ENCODE measurements at regions not wholly inside any gene's neighbourhood (a gene's known extent, or its start where the extent isn't known, plus 50 kb on each side); places are given as distances from the start of the nearest gene placed in this dataset.
"Not testable (repeated sequence)": the region's sequence is repeated elsewhere in the genome, so short reads cannot be mapped to it uniquely, and the experiment has no call there.

DNA sequence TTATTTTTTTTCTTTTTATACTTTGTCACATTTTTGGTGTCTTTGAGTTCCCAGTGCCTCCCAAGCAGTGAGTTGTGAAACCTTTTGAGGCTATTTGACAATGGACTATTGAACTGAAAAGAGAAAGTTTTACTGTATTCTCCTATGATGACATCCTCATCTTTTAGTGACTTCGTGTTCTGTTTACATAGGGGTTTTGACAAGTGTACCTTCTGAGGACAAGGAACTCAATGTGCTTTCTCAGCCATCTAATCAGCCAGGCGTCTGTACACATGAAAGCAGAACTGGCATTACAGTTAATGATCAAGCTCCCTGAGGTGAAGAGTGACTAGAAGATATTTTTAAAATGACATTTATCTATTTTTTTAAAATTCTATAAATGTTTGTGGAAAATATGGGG lies 175.5 kb downstream of the ANXA1 start:
- Mint-ChIP-seq H3K27me3 (no peaks in the 10 kb centered on the region), H3K9me3 (no peaks in the 10 kb centered on the region), H3K4me1 (ENCODE audit: unreplicated experiment) (no peaks in the 10 kb centered on the region), H3K4me3 (no peak overlapping the region), H3K27ac (no peak overlapping the region), H3K36me3 (no peaks in the 10 kb centered on the region)
- DNase-seq (ENCODE audit: extremely low spot score, unreplicated experiment), result no peak
- TF ChIP-seq, protein P1, sequence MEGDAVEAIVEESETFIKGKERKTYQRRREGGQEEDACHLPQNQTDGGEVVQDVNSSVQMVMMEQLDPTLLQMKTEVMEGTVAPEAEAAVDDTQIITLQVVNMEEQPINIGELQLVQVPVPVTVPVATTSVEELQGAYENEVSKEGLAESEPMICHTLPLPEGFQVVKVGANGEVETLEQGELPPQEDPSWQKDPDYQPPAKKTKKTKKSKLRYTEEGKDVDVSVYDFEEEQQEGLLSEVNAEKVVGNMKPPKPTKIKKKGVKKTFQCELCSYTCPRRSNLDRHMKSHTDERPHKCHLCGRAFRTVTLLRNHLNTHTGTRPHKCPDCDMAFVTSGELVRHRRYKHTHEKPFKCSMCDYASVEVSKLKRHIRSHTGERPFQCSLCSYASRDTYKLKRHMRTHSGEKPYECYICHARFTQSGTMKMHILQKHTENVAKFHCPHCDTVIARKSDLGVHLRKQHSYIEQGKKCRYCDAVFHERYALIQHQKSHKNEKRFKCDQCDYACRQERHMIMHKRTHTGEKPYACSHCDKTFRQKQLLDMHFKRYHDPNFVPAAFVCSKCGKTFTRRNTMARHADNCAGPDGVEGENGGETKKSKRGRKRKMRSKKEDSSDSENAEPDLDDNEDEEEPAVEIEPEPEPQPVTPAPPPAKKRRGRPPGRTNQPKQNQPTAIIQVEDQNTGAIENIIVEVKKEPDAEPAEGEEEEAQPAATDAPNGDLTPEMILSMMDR (conservative IDR thresholded peaks at IDR 0.05), result no peak

DNA sequence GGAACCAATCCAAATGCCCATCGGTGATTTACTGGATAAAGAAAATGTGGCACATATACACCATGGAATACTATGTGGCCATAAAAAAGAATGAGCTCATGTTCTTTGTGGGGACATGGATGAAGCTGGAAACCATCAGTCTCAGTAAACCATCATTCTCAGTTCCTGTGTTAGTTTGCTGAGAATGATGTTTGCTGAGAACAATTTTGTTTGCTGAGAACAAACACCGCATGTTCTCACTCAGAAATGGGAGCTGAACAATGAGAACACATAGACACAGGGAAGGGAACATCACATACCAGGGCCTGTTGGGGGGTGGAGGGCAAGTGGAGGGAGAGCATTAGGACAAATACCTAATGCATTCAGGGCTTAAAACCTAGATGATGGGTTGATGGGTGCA lies 185.5 kb downstream of the ANXA1 start:
- not testable (repeated sequence) for H3K27ac Mint-ChIP-seq; H3K9me3 Mint-ChIP-seq; DNase-seq (ENCODE audit: extremely low spot score, unreplicated experiment); H3K36me3 Mint-ChIP-seq; H3K4me3 Mint-ChIP-seq; H3K27me3 Mint-ChIP-seq; H3K4me1 Mint-ChIP-seq (ENCODE audit: unreplicated experiment)

DNA sequence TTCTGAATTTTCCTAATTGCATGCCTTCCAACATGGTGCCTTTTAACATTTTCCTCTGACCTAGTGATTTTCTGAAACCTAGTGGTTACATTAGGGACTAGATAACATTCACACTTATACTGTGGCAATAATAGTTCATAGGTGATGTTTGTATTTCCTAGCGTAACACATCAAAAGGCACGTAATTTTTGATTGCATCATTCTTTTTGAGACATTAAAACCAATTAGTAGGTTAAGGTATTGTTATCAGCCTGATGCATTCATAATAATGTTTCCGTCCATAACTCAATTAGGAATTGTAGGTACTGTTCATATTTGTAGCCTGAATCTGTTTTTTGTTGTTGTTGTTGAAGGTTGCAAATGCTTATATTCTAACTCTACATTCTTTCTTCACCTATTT lies 192.4 kb downstream of the ANXA1 start:
- Mint-ChIP-seq H3K9me3 (no peaks in the 10 kb centered on the region), H3K4me1 (ENCODE audit: unreplicated experiment) (no peaks in the 10 kb centered on the region), H3K4me3 (no peak overlapping the region), H3K36me3 (no peaks in the 10 kb centered on the region), H3K27me3 (no peaks in the 10 kb centered on the region), H3K27ac (no peak overlapping the region)
- DNase-seq (ENCODE audit: extremely low spot score, unreplicated experiment), result no peak
- TF ChIP-seq, protein P1 (conservative IDR thresholded peaks at IDR 0.05), result no peak

DNA sequence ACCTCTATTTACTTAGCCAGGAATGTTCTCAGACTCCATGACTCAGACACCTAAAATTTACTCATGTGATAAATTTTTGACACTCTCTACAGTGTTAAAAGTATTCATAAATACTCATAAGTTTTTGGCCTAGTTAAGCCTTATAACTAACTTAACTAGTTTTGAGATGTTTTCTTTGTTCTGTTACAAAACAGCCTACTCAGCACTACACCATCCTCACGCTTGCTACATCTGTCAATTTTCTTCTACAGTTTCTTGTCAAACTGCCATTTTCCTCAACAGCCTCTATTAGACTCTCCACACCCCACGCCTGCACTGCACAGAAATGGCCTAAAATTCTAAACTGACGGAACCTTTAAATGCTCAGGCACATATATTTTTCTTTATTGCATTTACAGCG lies 195.5 kb downstream of the ANXA1 start:
- TF ChIP-seq, protein P1 (conservative IDR thresholded peaks at IDR 0.05), result no peak
- Mint-ChIP-seq H3K4me3 (no peak overlapping the region), H3K36me3 (no peaks in the 10 kb centered on the region), H3K27me3 (no peaks in the 10 kb centered on the region), H3K27ac (no peak overlapping the region), H3K9me3 (no peaks in the 10 kb centered on the region), H3K4me1 (ENCODE audit: unreplicated experiment) (no peaks in the 10 kb centered on the region)
- DNase-seq (ENCODE audit: extremely low spot score, unreplicated experiment), result no peak

DNA sequence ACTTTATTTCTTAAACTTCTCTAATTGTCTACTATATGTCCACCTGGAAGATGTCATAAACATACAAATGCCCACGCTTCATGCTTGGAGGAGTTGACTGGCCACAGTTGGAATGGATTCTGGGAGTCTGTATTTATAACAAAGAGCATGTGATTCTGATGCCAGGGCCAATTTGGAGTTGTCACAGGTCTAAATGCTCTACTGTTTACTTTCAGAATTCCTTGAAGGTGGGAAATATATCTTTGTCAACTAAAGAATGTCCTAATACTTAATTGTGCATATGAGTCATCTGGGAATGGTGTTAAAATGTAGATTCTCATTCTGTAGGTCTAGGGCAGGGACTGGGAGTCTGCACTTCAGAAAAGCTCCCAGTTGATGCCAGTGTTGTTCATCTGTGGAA lies 196.1 kb downstream of the ANXA1 start:
- TF ChIP-seq, protein P1 (conservative IDR thresholded peaks at IDR 0.05), result no peak
- Mint-ChIP-seq H3K27me3 (peaks cover 3% of the 10 kb centered on the region), H3K27ac (no peak overlapping the region), H3K9me3 (no peaks in the 10 kb centered on the region), H3K4me3 (no peak overlapping the region), H3K4me1 (ENCODE audit: unreplicated experiment) (no peaks in the 10 kb centered on the region), H3K36me3 (no peaks in the 10 kb centered on the region)
- no peak for DNase-seq (ENCODE audit: extremely low spot score, unreplicated experiment)

DNA sequence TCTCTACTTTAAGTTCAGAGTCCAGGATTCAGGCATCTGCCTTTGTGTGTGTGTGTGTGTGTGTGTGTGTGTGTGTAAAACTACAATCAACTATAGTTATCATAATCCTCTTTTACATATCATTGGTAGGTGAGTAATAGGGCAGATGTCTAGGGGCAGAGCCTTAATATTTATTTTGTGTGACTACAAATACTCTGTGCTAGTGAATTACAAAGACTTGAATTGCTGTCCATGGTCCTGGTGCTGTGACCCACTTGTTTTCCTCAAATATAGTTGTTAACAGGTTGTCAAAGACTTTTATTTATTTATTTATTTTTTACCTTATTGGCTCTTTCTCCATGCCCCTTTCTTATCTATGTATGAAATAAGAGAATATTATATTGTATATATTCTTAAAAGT lies 196.8 kb downstream of the ANXA1 start:
- Mint-ChIP-seq H3K4me1 (ENCODE audit: unreplicated experiment) (no peaks in the 10 kb centered on the region), H3K9me3 (no peaks in the 10 kb centered on the region)

More for the DNA sequence above, 196.8 kb downstream of the ANXA1 start:
- Mint-ChIP-seq H3K27me3 (peaks cover 3% of the 10 kb centered on the region), H3K36me3 (no peaks in the 10 kb centered on the region), H3K4me3 (no peak overlapping the region), H3K27ac (no peak overlapping the region)
- TF ChIP-seq, protein P1 (conservative IDR thresholded peaks at IDR 0.05), result no peak
- DNase-seq (ENCODE audit: extremely low spot score, unreplicated experiment), result no peak

Measured in type B pancreatic cell (in vitro differentiated cells).